ENCODE measurements at regions not wholly inside any gene's neighbourhood (a gene's known extent, or its start where the extent isn't known, plus 50 kb on each side); places are given as distances from the start of the nearest gene placed in this dataset.
A peak's percentile ranks its signal among the peaks of the same experiment; 100 is the strongest.

DNA sequence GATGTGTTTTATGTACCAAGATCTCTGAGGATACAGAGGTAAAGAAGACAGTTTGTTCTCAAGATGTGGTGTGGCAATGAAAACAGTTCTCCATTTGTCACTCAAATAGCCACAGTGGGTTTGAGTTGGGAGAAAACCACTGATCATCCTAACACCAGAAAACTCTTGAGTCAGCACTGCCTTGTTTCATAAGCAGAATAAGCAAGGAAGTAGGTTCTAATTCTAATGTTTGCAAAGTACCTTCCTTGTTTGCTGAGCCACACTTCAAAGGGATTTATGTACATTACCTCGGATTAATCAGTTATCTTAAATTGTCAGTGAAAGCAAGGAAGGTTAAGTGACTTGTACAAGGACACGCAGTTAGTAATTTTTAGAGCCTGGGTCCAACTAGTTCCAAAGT lies 107.8 kb upstream of the BOC start:
- H3K4ac ChIP-seq (ENCODE audit: low read length), result no peak overlapping the region
- H3K14ac ChIP-seq (ENCODE audit: low read length), result no peak overlapping the region
- H2AFZ ChIP-seq (ENCODE audit: low read length), result no peak overlapping the region
- H3K18ac ChIP-seq (ENCODE audit: low read length), result no peak overlapping the region
- H3K23ac ChIP-seq (ENCODE audit: low read depth, low read length, poor library complexity), result no peak overlapping the region
- no peak for DNase-seq (ENCODE audit: low spot score)
- no peak overlapping the region for H2BK5ac ChIP-seq (ENCODE audit: low read length)
- peaks cover 10 to 11% of the 10 kb centered on the region in 2 donors for H3K4me1 ChIP-seq (ENCODE audit: control insufficient read depth in 2 of 2, insufficient read depth in 1 of 2, low read depth in 1 of 2, low read length in 2 of 2)
- H3K4me2 ChIP-seq (ENCODE audit: insufficient read depth, low read length, poor library complexity, severe bottlenecking), result no peak overlapping the region
- no peak overlapping the region for H2AK5ac ChIP-seq (ENCODE audit: low read depth, low read length)
- H4K8ac ChIP-seq (ENCODE audit: low read depth, low read length), result no peak overlapping the region
- H2BK15ac ChIP-seq (ENCODE audit: low read length), result no peak overlapping the region
- peaks cover 0 to 3% of the 10 kb centered on the region in 2 donors for H3K9me3 ChIP-seq (replicated peaks in 1 of 2; ENCODE audit: control insufficient read depth in 2 of 2, insufficient read depth in 1 of 2, low read depth in 1 of 2, low read length in 2 of 2)
- no peak overlapping the region for H2BK12ac ChIP-seq (ENCODE audit: low read length)
- no peaks in the 10 kb centered on the region for H3K27me3 ChIP-seq (ENCODE audit: control insufficient read depth in 3 of 3, insufficient read depth in 3 of 3, low read depth in 1 of 3, low read length in 3 of 3)
- H4K91ac ChIP-seq (ENCODE audit: low read depth, low read length, poor library complexity), result no peak overlapping the region
- no peak overlapping the region for H3K4me3 ChIP-seq (ENCODE audit: low read length in 2 of 2)
- H3K9ac ChIP-seq (ENCODE audit: low read depth, low read length, poor library complexity), result no peak overlapping the region
- H2BK120ac ChIP-seq (ENCODE audit: low read depth, low read length), result no peak overlapping the region
- no CpG with 5 or more reads among the region's 2 CpGs for WGBS, 2 donors (ENCODE audit: extremely low coverage in 2 of 2, insufficient read length in 2 of 2, insufficient replicate concordance in 1 of 2)
- H3K36me3 ChIP-seq (replicated peaks in 1 of 2; ENCODE audit: control insufficient read depth in 2 of 2, insufficient read depth in 2 of 2, low read length in 2 of 2), result no peaks in the 10 kb centered on the region
- H3K27ac ChIP-seq (replicated peaks; ENCODE audit: low read length), result no peak overlapping the region
- H3K79me1 ChIP-seq (ENCODE audit: low read depth, low read length), result no peaks in the 10 kb centered on the region

DNA sequence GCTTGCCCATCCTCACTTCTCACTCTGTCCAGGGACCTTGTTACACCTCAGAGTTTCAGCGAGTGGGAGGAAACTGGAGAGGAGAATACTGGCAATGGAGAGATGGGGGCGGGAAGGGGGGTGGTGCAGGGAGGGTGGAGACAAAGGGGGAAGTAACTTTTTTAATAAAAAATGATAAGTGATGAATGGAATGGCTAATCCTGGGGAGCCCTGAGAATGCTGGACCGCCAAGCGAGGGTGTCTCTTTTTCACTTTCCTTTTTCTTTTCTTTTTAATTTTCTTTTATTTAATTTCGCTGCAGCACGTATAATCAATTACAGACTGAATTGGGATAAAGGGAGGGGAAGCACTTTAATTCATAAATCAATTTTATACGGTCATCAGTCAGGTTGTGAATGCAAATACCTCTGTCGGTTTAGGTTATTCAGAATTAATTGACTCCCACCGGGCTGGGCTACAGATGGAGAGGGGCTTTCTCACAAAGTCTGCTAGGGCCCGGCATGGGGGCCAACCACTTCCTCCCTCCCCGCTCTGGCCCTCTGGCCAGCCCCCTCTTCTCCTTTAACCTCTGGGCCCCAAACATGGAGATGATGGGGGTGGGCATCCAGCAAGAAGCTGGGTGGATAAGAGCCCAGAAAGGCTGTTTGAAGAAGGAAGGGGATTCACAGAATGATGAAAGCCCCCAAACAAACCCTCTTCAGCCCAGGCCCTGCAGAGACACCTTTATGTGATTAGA lies 106.8 kb upstream of the BOC start:
- Histone ChIP-seq H3K4me3 (ENCODE audit: low read length in 2 of 2) (no peak overlapping the region), H2AFZ (ENCODE audit: low read length) (peak overlapping the region; percentile 94), H3K4ac (ENCODE audit: low read length) (no peak overlapping the region), H3K14ac (ENCODE audit: low read length) (no peak overlapping the region), H2BK120ac (ENCODE audit: low read depth, low read length) (no peak overlapping the region), H2AK5ac (ENCODE audit: low read depth, low read length) (no peak overlapping the region), H3K36me3 (replicated peaks in 1 of 2; ENCODE audit: control insufficient read depth in 2 of 2, insufficient read depth in 2 of 2, low read length in 2 of 2) (no peaks in the 10 kb centered on the region), H2BK15ac (ENCODE audit: low read length) (no peak overlapping the region), H3K4me2 (ENCODE audit: insufficient read depth, low read length, poor library complexity, severe bottlenecking) (no peak overlapping the region), H3K27me3 (ENCODE audit: control insufficient read depth in 3 of 3, insufficient read depth in 3 of 3, low read depth in 1 of 3, low read length in 3 of 3) (no peaks in the 10 kb centered on the region), H4K8ac (ENCODE audit: low read depth, low read length) (no peak overlapping the region), H4K91ac (ENCODE audit: low read depth, low read length, poor library complexity) (no peak overlapping the region), H3K4me1 (ENCODE audit: control insufficient read depth in 2 of 2, insufficient read depth in 1 of 2, low read depth in 1 of 2, low read length in 2 of 2) (peaks cover 10 to 11% of the 10 kb centered on the region in 2 donors), H3K18ac (ENCODE audit: low read length) (peak overlapping the region; percentile 23), H2BK5ac (ENCODE audit: low read length) (no peak overlapping the region), H3K23ac (ENCODE audit: low read depth, low read length, poor library complexity) (no peak overlapping the region), H3K79me1 (ENCODE audit: low read depth, low read length) (no peaks in the 10 kb centered on the region), H3K9ac (ENCODE audit: low read depth, low read length, poor library complexity) (no peak overlapping the region), H3K9me3 (replicated peaks in 1 of 2; ENCODE audit: control insufficient read depth in 2 of 2, insufficient read depth in 1 of 2, low read depth in 1 of 2, low read length in 2 of 2) (peaks cover 0 to 2% of the 10 kb centered on the region in 2 donors), H3K27ac (replicated peaks; ENCODE audit: low read length) (peak overlapping the region; percentile 85), H2BK12ac (ENCODE audit: low read length) (no peak overlapping the region)
- WGBS, 2 donors (ENCODE audit: extremely low coverage in 2 of 2, insufficient read length in 2 of 2, insufficient replicate concordance in 1 of 2), result no CpG with 5 or more reads among the region's 11 CpGs
- no peak for DNase-seq (ENCODE audit: low spot score)

DNA sequence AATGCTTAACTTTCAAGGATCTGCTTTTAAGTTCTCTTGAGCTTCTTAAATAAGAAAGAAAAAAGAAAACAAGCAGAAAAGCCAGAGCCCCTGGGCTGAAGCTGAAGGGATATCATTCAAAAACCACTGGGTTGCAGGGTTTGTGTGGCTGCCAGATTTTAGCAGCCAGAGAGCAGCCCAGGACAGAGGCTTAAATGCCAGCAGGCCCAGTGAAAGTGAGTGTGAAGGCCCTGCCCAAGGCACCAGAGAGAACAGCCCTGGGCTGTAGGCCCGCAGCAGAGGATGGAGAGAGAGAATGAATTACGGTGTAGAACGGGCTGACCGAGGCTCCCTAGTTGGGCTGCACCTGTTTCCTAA lies 106.3 kb upstream of the BOC start:
- Histone ChIP-seq H2BK12ac (ENCODE audit: low read length) (no peak overlapping the region), H2BK15ac (ENCODE audit: low read length) (no peak overlapping the region), H3K36me3 (replicated peaks in 1 of 2; ENCODE audit: control insufficient read depth in 2 of 2, insufficient read depth in 2 of 2, low read length in 2 of 2) (no peaks in the 10 kb centered on the region), H3K4me1 (ENCODE audit: control insufficient read depth in 2 of 2, insufficient read depth in 1 of 2, low read depth in 1 of 2, low read length in 2 of 2) (peaks cover 10 to 11% of the 10 kb centered on the region in 2 donors), H2BK120ac (ENCODE audit: low read depth, low read length) (no peak overlapping the region), H3K9me3 (replicated peaks in 1 of 2; ENCODE audit: control insufficient read depth in 2 of 2, insufficient read depth in 1 of 2, low read depth in 1 of 2, low read length in 2 of 2) (no peaks in the 10 kb centered on the region), H3K79me1 (ENCODE audit: low read depth, low read length) (no peaks in the 10 kb centered on the region), H4K8ac (ENCODE audit: low read depth, low read length) (no peak overlapping the region), H3K4me3 (ENCODE audit: low read length in 2 of 2) (no peak overlapping the region), H3K27ac (replicated peaks; ENCODE audit: low read length) (peak overlapping the region; percentile 85), H3K18ac (ENCODE audit: low read length) (peak overlapping the region; percentile 69), H3K23ac (ENCODE audit: low read depth, low read length, poor library complexity) (no peak overlapping the region), H2BK5ac (ENCODE audit: low read length) (no peak overlapping the region), H2AFZ (ENCODE audit: low read length) (peak overlapping the region; percentile 94), H2AK5ac (ENCODE audit: low read depth, low read length) (no peak overlapping the region), H3K4me2 (ENCODE audit: insufficient read depth, low read length, poor library complexity, severe bottlenecking) (no peak overlapping the region), H3K9ac (ENCODE audit: low read depth, low read length, poor library complexity) (no peak overlapping the region), H3K14ac (ENCODE audit: low read length) (no peak overlapping the region), H4K91ac (ENCODE audit: low read depth, low read length, poor library complexity) (no peak overlapping the region), H3K27me3 (ENCODE audit: control insufficient read depth in 3 of 3, insufficient read depth in 3 of 3, low read depth in 1 of 3, low read length in 3 of 3) (no peaks in the 10 kb centered on the region), H3K4ac (ENCODE audit: low read length) (no peak overlapping the region)
- no CpG with 5 or more reads among the region's 4 CpGs for WGBS, 2 donors (ENCODE audit: extremely low coverage in 2 of 2, insufficient read length in 2 of 2, insufficient replicate concordance in 1 of 2)
- DNase-seq (ENCODE audit: low spot score), result no peak

DNA sequence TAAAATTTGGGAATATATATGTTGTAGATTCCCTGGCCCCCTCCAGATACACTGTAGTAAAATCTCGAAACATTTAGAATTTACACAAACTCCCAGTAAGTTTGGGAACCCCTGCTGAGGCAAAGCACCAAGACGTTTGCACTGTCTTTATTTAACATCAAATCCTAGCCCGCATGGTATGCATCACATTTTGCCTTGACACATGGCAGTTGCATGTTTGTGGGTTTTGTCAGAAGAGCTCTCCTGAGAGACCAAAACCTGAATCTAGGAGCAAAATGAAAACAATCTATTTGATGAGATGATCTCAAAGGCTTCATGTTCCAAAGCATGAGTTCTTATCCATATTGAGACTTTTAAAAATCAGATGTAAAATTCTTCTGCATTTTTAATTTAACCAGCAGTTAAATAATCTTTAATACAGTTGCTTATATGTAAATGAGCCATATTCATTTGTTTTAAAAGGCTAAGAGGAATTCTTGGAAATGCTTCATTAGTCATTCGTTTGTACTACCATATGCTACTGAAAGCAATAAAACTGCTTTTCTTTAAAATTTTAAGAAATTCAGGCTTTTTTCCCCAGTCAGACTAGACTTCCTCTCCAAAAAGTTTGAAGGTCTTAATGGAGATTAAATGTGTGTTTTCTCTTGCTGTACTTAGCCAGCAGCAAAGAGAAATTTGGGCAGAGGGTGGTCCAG lies 105.2 kb upstream of the BOC start:
- Histone ChIP-seq H2BK15ac (ENCODE audit: low read length) (no peak overlapping the region), H3K79me1 (ENCODE audit: low read depth, low read length) (no peaks in the 10 kb centered on the region), H3K27ac (replicated peaks; ENCODE audit: low read length) (peak overlapping the region; percentile 2), H3K23ac (ENCODE audit: low read depth, low read length, poor library complexity) (no peak overlapping the region), H4K91ac (ENCODE audit: low read depth, low read length, poor library complexity) (no peak overlapping the region), H3K4me3 (ENCODE audit: low read length in 2 of 2) (no peak overlapping the region), H3K4ac (ENCODE audit: low read length) (no peak overlapping the region), H3K4me2 (ENCODE audit: insufficient read depth, low read length, poor library complexity, severe bottlenecking) (no peak overlapping the region), H2AK5ac (ENCODE audit: low read depth, low read length) (no peak overlapping the region), H3K9ac (ENCODE audit: low read depth, low read length, poor library complexity) (no peak overlapping the region), H3K9me3 (replicated peaks in 1 of 2; ENCODE audit: control insufficient read depth in 2 of 2, insufficient read depth in 1 of 2, low read depth in 1 of 2, low read length in 2 of 2) (no peaks in the 10 kb centered on the region), H2BK5ac (ENCODE audit: low read length) (no peak overlapping the region), H2BK12ac (ENCODE audit: low read length) (no peak overlapping the region), H3K14ac (ENCODE audit: low read length) (no peak overlapping the region), H3K27me3 (ENCODE audit: control insufficient read depth in 3 of 3, insufficient read depth in 3 of 3, low read depth in 1 of 3, low read length in 3 of 3) (no peaks in the 10 kb centered on the region), H3K36me3 (replicated peaks in 1 of 2; ENCODE audit: control insufficient read depth in 2 of 2, insufficient read depth in 2 of 2, low read length in 2 of 2) (no peaks in the 10 kb centered on the region), H2AFZ (ENCODE audit: low read length) (no peak overlapping the region), H2BK120ac (ENCODE audit: low read depth, low read length) (no peak overlapping the region), H3K4me1 (ENCODE audit: control insufficient read depth in 2 of 2, insufficient read depth in 1 of 2, low read depth in 1 of 2, low read length in 2 of 2) (peaks cover 10 to 15% of the 10 kb centered on the region in 2 donors), H4K8ac (ENCODE audit: low read depth, low read length) (no peak overlapping the region), H3K18ac (ENCODE audit: low read length) (no peak overlapping the region)
- no peak for DNase-seq (ENCODE audit: low spot score)
- no CpG with 5 or more reads among the region's 4 CpGs for WGBS, 2 donors (ENCODE audit: extremely low coverage in 2 of 2, insufficient read length in 2 of 2, insufficient replicate concordance in 1 of 2)

Measured in neuronal stem cell (in vitro differentiated cells).